Inferior parietal cortex (tissue), 1 donor: ENCODE measurements at regions not wholly inside any gene's neighbourhood (a gene's known extent, or its start where the extent isn't known, plus 50 kb on each side); places are given as distances from the start of the nearest gene placed in this dataset.
A peak's percentile ranks its signal among the peaks of the same experiment; 100 is the strongest.
"Not testable (repeated sequence)": the region's sequence is repeated elsewhere in the genome, so short reads cannot be mapped to it uniquely, and the experiment has no call there.

Experiments used
- DNase-seq: peaks from one replicate; pipeline ENCODE4 v3.0.0-alpha.2; 2016; ENCODE audit errors: extremely low spot score

GRCh38 chr6:28802417-28803336 is 121.1 kb downstream of the TRIM27 start:
- peak; percentile 19 for DNase-seq

- no peak for DNase-seq
Observed at GRCh38 chr6:28803337-28803709, 120.5 kb downstream of the TRIM27 start.

DNA sequence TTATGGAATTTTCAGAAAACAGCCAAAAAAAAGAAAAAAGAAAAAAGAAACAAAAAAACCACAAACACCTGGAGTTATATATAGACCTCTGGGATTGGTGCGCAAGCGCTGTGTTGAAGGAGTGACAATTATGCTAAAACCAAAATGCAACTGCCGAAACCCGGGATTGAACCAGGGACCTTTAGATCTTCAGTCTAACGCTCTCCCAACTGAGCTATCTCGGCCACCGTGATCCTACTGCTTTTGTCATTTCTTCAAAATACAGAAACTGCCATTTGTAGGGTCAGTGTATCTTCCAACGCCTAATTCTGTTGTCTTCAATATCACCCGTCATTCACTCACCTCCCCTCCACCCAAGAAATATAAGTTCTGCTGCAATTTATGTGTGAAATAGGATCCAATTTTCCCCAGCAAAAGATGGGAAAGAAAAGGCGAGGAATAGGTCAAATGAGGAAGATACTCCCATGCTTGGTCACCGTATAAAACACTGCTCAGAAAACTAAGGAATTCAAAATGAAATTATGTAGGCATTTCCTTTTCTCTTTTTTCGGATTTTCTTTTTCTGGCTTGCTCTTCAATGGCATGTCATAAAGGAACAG is 116.0 kb downstream of the TRIM27 start:
- DNase-seq, result peak; percentile 50

- DNase-seq, result no peak
Observed at GRCh38 chr6:28808383-28808782, 115.4 kb downstream of the TRIM27 start.

DNA sequence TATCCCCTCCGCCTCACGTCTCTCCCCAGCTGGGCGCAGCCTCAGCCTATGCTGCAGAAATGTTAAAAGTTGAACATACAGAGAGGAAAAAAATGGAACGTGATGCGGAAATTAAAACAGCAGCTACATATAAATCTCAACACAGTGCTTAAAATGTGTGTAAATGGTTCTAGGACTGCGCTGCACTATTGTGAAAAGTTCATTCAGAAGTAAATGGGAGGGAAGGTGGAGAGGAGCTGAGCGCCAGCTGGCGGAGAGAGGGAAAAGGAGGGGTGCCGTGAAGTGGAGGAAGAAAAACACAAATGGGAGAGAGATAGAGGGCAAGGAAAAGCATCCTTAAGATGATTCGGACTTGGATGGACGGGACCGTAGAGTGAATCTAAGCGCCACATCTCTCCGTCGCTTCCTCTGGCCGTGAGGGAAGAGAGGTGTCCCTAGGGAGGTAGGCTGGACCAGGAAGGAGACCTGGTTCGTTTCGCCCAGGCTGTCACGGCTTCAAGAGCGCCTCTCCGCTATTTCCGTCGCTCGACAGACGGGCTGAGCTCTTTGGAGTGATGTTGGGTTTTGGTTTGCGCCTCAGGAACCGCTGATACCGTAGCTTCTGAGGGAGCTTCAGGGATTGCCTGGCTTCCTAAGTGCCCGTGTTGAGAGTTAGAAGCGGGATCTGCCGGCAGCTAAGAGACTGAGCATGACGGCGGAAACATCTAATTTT is 113.7 kb downstream of the TRIM27 start:
- no peak for DNase-seq

GRCh38 chr6:28810659-28811053 is 113.1 kb downstream of the TRIM27 start:
- DNase-seq, result no peak

DNA sequence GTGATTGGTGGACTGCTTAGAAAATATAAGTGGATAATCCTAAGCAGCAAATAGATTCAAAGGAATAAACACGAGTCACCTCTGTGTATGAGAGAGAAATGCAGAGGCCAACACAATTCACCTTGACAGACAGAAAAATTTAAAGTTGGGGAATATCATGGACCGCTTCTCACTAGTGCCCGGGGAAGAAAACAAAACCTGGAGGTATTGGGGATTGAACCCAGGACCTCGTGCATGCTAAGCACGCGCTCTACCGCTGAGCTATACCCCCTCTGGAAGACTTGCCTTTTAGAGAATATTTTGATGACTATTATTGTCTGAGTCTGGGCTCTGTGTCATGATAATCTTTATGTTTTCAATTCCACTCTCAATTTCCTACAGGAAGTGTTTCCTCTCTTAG is 111.9 kb downstream of the TRIM27 start:
- DNase-seq, result no peak

DNA sequence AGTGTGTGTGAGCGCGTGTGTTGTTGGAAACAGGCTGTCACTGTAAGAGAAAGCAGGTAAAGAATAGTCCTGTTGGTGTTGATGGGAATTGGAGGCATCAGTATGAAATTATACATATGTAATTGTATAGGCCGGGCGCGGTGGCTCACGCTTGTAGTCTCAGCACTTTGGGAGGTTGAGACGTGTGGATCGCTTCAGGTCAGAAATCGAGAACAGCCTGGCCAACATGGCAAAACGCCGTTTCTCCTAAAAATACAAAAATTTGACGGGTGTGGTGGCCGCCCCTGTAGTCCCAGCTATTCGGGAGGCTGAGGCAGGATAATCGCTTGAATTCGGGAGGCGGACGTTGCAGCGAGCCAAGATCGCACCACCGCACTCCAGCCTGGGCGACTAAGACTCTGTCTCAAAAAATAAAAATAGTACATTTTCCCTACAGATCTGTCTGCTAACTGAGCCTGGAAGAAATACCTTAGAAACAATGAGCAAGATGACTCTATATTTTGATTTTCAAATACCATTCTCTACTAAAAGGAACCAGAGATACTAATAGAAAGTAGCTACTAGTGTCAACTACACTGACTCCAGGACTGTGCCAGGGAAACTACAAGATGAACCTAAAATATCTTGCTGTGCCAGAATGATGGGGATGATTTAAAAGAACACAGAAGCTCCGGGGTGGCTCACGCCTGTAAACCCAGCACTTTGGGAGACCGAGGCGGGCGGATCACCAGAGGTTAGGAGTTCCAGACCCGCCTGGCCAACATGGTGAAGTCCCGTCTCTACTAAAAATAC is 110.8 kb downstream of the TRIM27 start:
- DNase-seq, result no peak

DNA sequence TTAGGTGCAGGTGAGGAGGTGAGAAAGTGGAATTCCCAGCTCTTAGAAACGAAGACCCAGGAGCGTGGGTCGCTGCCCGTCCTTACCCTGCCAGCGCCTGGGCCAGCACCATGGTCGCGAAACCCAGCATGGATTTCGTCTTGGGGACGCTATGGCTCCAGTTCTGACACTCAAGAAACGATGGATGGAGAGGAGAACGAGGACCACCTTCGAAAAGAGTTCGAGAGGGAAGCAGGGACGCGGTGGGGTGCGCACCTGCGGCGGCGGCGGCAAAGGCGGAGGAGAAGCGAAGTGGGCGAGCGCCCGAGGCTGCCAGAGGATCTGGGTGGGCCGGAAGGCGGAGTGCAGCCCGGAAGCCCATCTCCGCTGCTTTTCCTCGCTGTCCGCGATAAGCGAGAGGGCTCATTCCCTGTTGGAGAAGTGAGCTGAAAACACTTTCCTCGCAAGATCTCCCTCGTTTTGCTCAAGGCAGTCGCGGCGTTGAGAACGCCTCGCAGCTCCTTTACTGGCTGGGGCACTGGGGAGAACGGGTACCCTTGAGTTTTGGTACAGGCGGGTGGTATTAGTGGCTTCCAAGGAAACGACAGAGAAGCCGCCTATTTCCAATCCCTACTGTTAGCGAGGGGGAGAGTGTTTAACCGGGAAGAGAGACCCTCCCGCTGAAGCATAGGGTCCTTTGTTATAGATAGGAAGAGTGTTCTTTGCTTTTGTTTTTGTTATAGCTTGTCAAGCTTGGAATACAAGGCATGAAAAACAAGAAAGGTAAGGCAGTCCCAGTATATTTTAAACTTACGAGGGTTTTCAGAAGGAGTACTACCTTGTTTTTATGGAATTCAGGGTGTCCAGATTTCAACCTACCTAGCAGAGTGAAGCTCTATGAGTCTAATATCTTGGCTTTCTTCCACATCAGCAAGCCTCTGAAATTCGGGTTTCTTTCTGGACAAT is 109.5 kb downstream of the TRIM27 start:
- no peak for DNase-seq

- DNase-seq, result no peak
Observed at GRCh38 chr6:28816339-28816908, 107.4 kb downstream of the TRIM27 start.

GRCh38 chr6:28816909-28817807 is 106.6 kb downstream of the TRIM27 start:
- DNase-seq, result peak; percentile 34

- no peak for DNase-seq
Observed at GRCh38 chr6:28817808-28818145, 106.0 kb downstream of the TRIM27 start.

DNA sequence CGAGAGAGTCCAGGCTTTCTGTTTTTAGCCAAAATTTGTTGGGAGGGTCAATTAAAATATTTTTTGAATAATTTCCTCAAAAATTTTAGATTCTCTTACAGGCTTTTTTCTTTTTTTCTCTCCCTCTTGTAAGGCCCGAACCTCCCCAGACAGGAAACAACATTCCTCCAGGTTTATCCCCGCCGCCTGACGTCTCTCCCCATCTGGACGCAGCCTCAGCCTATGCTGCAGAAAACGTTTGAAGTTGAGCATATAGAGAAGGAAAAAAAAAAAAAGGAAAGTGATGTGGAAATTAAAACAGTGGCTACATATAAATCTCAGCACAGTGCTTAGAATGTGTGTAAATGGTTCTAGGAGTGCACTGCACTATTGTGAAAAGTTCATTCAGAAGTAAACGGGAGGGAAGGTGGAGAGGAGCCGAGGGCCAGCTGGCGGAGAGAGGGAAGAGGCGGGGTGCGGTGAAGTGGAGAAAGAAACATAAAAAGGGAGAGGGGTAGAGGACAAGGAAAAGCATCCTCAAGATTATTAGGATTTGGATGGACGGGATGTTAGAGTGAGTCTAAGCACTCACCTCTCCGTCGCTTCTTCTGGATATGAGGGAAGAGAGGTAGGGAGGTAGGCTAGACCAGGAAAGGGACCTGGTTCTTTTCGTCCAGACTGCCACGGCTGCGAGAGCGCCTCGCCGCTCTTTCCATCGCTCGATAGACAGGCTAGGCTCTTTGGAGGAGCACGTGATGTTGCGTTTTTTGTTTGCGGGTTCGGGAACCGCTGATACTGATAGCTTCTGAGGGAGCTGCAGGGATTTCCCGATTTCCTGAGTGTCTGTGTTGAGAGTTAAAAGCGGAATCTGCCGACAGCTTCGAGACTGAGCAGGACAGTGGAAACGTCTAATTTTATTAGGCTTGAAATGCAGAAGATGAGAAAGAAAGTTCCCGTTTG is 98.7 kb downstream of the TRIM27 start:
- DNase-seq, result no peak

DNA sequence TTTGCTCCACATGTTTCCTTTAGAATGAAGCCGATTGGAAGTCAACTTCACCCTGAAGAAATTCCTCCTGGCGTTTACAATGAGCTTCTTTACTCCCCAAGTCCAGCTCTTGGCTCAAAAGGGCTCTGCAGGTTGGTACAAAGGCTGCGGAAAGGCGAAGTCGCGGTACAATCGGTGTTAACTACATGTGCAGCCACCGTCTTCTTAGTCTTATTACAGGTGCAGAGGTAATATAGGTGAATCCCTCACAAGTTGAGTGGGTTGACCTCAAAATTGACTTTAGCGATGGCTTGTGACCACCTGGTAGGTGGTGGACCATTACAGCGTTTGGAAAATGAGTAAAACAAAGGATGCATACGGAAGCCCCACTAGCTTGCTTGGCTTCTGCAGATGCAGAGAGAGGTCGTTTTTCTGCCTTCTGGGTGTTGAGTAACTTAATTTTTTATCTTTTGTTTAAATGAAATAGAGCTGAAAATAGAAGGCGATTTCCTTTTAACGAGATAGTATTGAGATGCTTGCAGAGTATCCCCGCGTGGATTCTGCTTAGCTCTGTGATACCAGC is 98.0 kb downstream of the TRIM27 start:
- DNase-seq, result no peak

- DNase-seq, result not testable (repeated sequence)
Observed at GRCh38 chr6:28831683-28832082, 92.1 kb downstream of the TRIM27 start.

GRCh38 chr6:28836703-28837102 is 87.1 kb downstream of the TRIM27 start:
- DNase-seq, result not testable (repeated sequence)

DNA sequence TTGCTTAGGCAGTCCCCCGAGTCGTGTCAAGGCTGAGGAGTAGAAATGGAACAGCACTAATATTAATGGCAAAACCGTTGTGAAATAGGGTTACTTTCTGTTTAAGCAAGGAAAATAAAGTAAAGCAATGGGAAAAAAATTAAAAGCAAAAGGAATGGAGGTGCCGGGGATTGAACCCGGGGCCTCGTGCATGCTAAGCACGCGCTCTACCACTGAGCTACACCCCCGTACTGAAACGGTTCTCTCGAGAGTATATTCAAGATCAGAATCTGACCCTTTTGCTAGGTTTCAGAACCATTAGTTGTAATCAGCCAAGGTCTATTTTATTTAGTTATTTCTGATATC is 85.5 kb downstream of the TRIM27 start:
- peak; percentile 96 for DNase-seq
